NK-92 treated with Interleukin-12 subunit alpha and Interleukin-12 subunit beta, amount 100 ng/mL, for 24 hours (cell line): ENCODE measurements at regions not wholly inside any gene's neighbourhood (a gene's known extent, or its start where the extent isn't known, plus 50 kb on each side); places are given as distances from the start of the nearest gene placed in this dataset.

Experiments used
- DNase-seq: peaks from one replicate; lab custom pipeline; 2025; lab: John Stamatoyannopoulos, UW

- DNase-seq, result no peak
Observed at GRCh38 chr20:10921491-10922010, 247.8 kb upstream of the JAG1 start.

- DNase-seq, result no peak
Observed at GRCh38 chr20:10922506-10922905, 248.7 kb upstream of the JAG1 start.

- no peak for DNase-seq
Observed at GRCh38 chr20:10922941-10923340, 249.1 kb upstream of the JAG1 start.

- DNase-seq, result no peak
Observed at GRCh38 chr20:10924644-10925201, 250.9 kb upstream of the JAG1 start.

GRCh38 chr20:10925767-10926166 lies 252.0 kb upstream of the JAG1 start:
- DNase-seq, result no peak

GRCh38 chr20:10927011-10927583 lies 253.3 kb upstream of the JAG1 start:
- DNase-seq, result no peak

- no peak for DNase-seq
Observed at GRCh38 chr20:10927936-10928840, 254.4 kb upstream of the JAG1 start.

GRCh38 chr20:10928841-10929421 lies 255.1 kb upstream of the JAG1 start:
- no peak for DNase-seq

GRCh38 chr20:10935658-10936402 lies 262.0 kb upstream of the JAG1 start:
- no peak for DNase-seq

- DNase-seq, result no peak
Observed at GRCh38 chr20:10936786-10937185, 263.0 kb upstream of the JAG1 start.

- DNase-seq, result no peak
Observed at GRCh38 chr20:10939331-10939941, 265.6 kb upstream of the JAG1 start.

GRCh38 chr20:10940941-10941340 lies 267.1 kb upstream of the JAG1 start:
- DNase-seq, result no peak

GRCh38 chr20:10943686-10944265 lies 270.0 kb upstream of the JAG1 start:
- no peak for DNase-seq

- DNase-seq, result no peak
Observed at GRCh38 chr20:10946124-10946880, 272.5 kb upstream of the JAG1 start.

- no peak for DNase-seq
Observed at GRCh38 chr20:10947726-10948125, 273.9 kb upstream of the JAG1 start.

- no peak for DNase-seq
Observed at GRCh38 chr20:10949930-10950783, 276.4 kb upstream of the JAG1 start.

- no peak for DNase-seq
Observed at GRCh38 chr20:10951216-10951615, 277.4 kb upstream of the JAG1 start.

- no peak for DNase-seq
Observed at GRCh38 chr20:10951904-10952303, 278.1 kb upstream of the JAG1 start.

- DNase-seq, result no peak
Observed at GRCh38 chr20:10953437-10953836, 279.6 kb upstream of the JAG1 start.
